BLaER1 (cell line): ENCODE measurements at regions not wholly inside any gene's neighbourhood (a gene's known extent, or its start where the extent isn't known, plus 50 kb on each side); places are given as distances from the start of the nearest gene placed in this dataset.
"Not testable (repeated sequence)": the region's sequence is repeated elsewhere in the genome, so short reads cannot be mapped to it uniquely, and the experiment has no call there.

ENCODE experiments used
- H3K27ac ChIP-seq: shearing (Covaris generic); formaldehyde crosslinking; 2 replicates; pipeline ENCODE4 v1.8.1; 2022
- H3K27me3 ChIP-seq: shearing (Covaris generic); formaldehyde crosslinking; 2 replicates; pipeline ENCODE4 v1.8.1; 2022
- H3K36me3 ChIP-seq: shearing (Covaris generic); formaldehyde crosslinking; 2 replicates; pipeline ENCODE4 v1.8.1; 2022
- H3K4me1 ChIP-seq: shearing (Covaris generic); formaldehyde crosslinking; 2 replicates; pipeline ENCODE4 v1.8.1; 2022
- H3K4me2 ChIP-seq: shearing (Covaris generic); formaldehyde crosslinking; 2 replicates; pipeline ENCODE4 v1.8.1; 2022
- H3K4me3 ChIP-seq: shearing (Covaris generic); formaldehyde crosslinking; 2 replicates; pipeline ENCODE4 v1.8.1; 2022
- H3K9ac ChIP-seq: shearing (Covaris generic); formaldehyde crosslinking; 2 replicates; pipeline ENCODE4 v1.8.1; 2022
- H3K9me3 ChIP-seq: shearing (Covaris generic); formaldehyde crosslinking; 2 replicates; pipeline ENCODE4 v1.8.1; 2022
- H4K20me1 ChIP-seq: shearing (Covaris generic); formaldehyde crosslinking; 2 replicates; pipeline ENCODE4 v1.8.1; 2022
- Cebpa-rat ChIP-seq: shearing (Covaris generic); IDR thresholded peaks from 2 replicates; pipeline ENCODE4 v1.8.1; 2022

- Histone ChIP-seq H3K4me2 (peak overlapping the region; percentile 77), H3K4me3 (peak overlapping the region; percentile 56), H3K9ac (no peak overlapping the region), H3K4me1 (peaks cover 15% of the 10 kb centered on the region), H4K20me1 (no peaks in the 10 kb centered on the region), H3K36me3 (no peaks in the 10 kb centered on the region), H3K27me3 (peaks cover 58% of the 10 kb centered on the region), H3K9me3 (no peaks in the 10 kb centered on the region), H3K27ac (no peak overlapping the region)
- TF ChIP-seq Cebpa-rat = no peak
These were observed 50.5 kb upstream of the TUBA3D start for GRCh38 chr2:131425231-131425941.

GRCh38 chr2:131424605-131425114, 51.3 kb upstream of the TUBA3D start:
- not testable (repeated sequence) for H4K20me1 ChIP-seq, H3K9me3 ChIP-seq, H3K9ac ChIP-seq, H3K27ac ChIP-seq, H3K36me3 ChIP-seq
- Histone ChIP-seq H3K4me1 (peaks cover 15% of the 10 kb centered on the region), H3K4me3 (peak overlapping the region; percentile 56), H3K27me3 (peaks cover 58% of the 10 kb centered on the region), H3K4me2 (peak overlapping the region; percentile 77)

GRCh38 chr2:131420751-131421150, 55.2 kb upstream of the TUBA3D start:
- H3K9ac ChIP-seq, H4K20me1 ChIP-seq, H3K36me3 ChIP-seq, H3K4me3 ChIP-seq, H3K4me1 ChIP-seq, H3K9me3 ChIP-seq, H3K4me2 ChIP-seq, H3K27ac ChIP-seq: not testable (repeated sequence)
- H3K27me3 ChIP-seq = peaks cover 35% of the 10 kb centered on the region

GRCh38 chr2:131419441-131419840, 55.5 kb upstream of the RAB6D start:
- no peaks in the 10 kb centered on the region for H3K4me1 ChIP-seq
- H3K36me3 ChIP-seq = no peaks in the 10 kb centered on the region
- TF ChIP-seq Cebpa-rat = no peak
- no peak overlapping the region for H3K9ac ChIP-seq
- peaks cover 22% of the 10 kb centered on the region for H3K27me3 ChIP-seq
- no peak overlapping the region for H3K27ac ChIP-seq
- H3K9me3 ChIP-seq = no peaks in the 10 kb centered on the region
- H3K4me2 ChIP-seq = no peak overlapping the region
- no peak overlapping the region for H3K4me3 ChIP-seq
- H4K20me1 ChIP-seq = no peaks in the 10 kb centered on the region

GRCh38 chr2:131418625-131419024, 54.7 kb upstream of the RAB6D start:
- H3K4me1 ChIP-seq = no peaks in the 10 kb centered on the region
- no peaks in the 10 kb centered on the region for H3K9me3 ChIP-seq
- H3K9ac ChIP-seq = no peak overlapping the region
- H4K20me1 ChIP-seq = no peaks in the 10 kb centered on the region
- H3K4me2 ChIP-seq = no peak overlapping the region
- H3K27me3 ChIP-seq = peaks cover 14% of the 10 kb centered on the region
- no peak overlapping the region for H3K27ac ChIP-seq
- no peak overlapping the region for H3K4me3 ChIP-seq
- H3K36me3 ChIP-seq = no peaks in the 10 kb centered on the region
- TF ChIP-seq Cebpa-rat = no peak

- H3K4me2 ChIP-seq = no peak overlapping the region
- no peak overlapping the region for H3K9ac ChIP-seq
- TF ChIP-seq Cebpa-rat = no peak
- H3K9me3 ChIP-seq = no peaks in the 10 kb centered on the region
- no peaks in the 10 kb centered on the region for H4K20me1 ChIP-seq
- H3K27ac ChIP-seq = no peak overlapping the region
- no peak overlapping the region for H3K4me3 ChIP-seq
- peaks cover 7% of the 10 kb centered on the region; the same call in 1 of the 2 replicates for H3K27me3 ChIP-seq
- no peaks in the 10 kb centered on the region for H3K36me3 ChIP-seq
- H3K4me1 ChIP-seq = no peaks in the 10 kb centered on the region
These were observed 53.9 kb upstream of the RAB6D start for GRCh38 chr2:131417886-131418285.

- TF ChIP-seq Cebpa-rat = no peak
- no peaks in the 10 kb centered on the region for H3K27me3 ChIP-seq
- no peak overlapping the region for H3K27ac ChIP-seq
- H4K20me1 ChIP-seq = no peaks in the 10 kb centered on the region
- H3K36me3 ChIP-seq = no peaks in the 10 kb centered on the region
- H3K4me1 ChIP-seq = no peaks in the 10 kb centered on the region
- H3K9me3 ChIP-seq = no peaks in the 10 kb centered on the region
- no peak overlapping the region for H3K4me2 ChIP-seq
- H3K9ac ChIP-seq = no peak overlapping the region
- H3K4me3 ChIP-seq = no peak overlapping the region
These were observed 49.8 kb upstream of the RAB6D start for GRCh38 chr2:131413785-131414184.
